ENCODE measurements at regions not wholly inside any gene's neighbourhood (a gene's known extent, or its start where the extent isn't known, plus 50 kb on each side); places are given as distances from the start of the nearest gene placed in this dataset.
A peak's percentile ranks its signal among the peaks of the same experiment; 100 is the strongest.

DNA sequence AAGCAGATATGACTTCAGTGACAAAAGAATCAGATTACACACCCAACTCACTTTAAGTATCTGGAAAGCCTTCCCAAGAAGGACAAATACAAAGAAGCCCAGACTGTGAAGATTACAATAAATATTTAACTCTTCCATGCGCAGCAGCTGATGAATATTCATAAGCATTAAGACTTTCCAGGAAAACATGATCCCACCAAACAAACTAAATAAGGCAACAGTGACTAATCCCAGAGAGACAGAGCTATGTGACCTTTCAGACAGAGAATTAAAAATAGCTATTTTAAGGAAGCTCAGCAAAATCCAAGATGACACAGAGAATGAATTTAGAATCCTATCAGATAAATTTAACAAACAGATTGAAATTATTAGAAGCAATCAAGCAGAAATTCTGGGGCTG, 108.2 kb upstream of the UBE2E3 start:
- no peaks in the 10 kb centered on the region for H3K9me3 ChIP-seq (ENCODE audit: control insufficient read depth, insufficient read depth, low read length)
- no peak overlapping the region for H3K4me3 ChIP-seq (ENCODE audit: low read depth, low read length)
- no peaks in the 10 kb centered on the region for H3K27me3 ChIP-seq (ENCODE audit: control insufficient read depth, insufficient read depth, low read length)
- no peak for DNase-seq (ENCODE audit: low read depth, low spot score)
- CTCF ChIA-PET = no interaction called here
- no peak overlapping the region for H3K27ac ChIP-seq (ENCODE audit: low read depth, low read length)
- TF ChIP-seq, protein P1, sequence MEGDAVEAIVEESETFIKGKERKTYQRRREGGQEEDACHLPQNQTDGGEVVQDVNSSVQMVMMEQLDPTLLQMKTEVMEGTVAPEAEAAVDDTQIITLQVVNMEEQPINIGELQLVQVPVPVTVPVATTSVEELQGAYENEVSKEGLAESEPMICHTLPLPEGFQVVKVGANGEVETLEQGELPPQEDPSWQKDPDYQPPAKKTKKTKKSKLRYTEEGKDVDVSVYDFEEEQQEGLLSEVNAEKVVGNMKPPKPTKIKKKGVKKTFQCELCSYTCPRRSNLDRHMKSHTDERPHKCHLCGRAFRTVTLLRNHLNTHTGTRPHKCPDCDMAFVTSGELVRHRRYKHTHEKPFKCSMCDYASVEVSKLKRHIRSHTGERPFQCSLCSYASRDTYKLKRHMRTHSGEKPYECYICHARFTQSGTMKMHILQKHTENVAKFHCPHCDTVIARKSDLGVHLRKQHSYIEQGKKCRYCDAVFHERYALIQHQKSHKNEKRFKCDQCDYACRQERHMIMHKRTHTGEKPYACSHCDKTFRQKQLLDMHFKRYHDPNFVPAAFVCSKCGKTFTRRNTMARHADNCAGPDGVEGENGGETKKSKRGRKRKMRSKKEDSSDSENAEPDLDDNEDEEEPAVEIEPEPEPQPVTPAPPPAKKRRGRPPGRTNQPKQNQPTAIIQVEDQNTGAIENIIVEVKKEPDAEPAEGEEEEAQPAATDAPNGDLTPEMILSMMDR (IDR thresholded peaks at IDR 0.05; ENCODE audit: low read depth, low read length) = no peak
- POLR2A ChIA-PET = no interaction called here

- TF ChIP-seq, protein P1 (IDR thresholded peaks at IDR 0.05; ENCODE audit: low read depth, low read length) = no peak
- H3K9me3 ChIP-seq (ENCODE audit: control insufficient read depth, insufficient read depth, low read length) = no peaks in the 10 kb centered on the region
- CTCF ChIA-PET = no interaction called here
- no peak overlapping the region for H3K27ac ChIP-seq (ENCODE audit: low read depth, low read length)
- POLR2A ChIA-PET = no interaction called here
- no peaks in the 10 kb centered on the region for H3K27me3 ChIP-seq (ENCODE audit: control insufficient read depth, insufficient read depth, low read length)
- no peak overlapping the region for H3K4me3 ChIP-seq (ENCODE audit: low read depth, low read length)
- DNase-seq (ENCODE audit: low read depth, low spot score) = no peak
Observed at GRCh38 chr2:180871649-180872048, 108.8 kb upstream of the UBE2E3 start.

DNA sequence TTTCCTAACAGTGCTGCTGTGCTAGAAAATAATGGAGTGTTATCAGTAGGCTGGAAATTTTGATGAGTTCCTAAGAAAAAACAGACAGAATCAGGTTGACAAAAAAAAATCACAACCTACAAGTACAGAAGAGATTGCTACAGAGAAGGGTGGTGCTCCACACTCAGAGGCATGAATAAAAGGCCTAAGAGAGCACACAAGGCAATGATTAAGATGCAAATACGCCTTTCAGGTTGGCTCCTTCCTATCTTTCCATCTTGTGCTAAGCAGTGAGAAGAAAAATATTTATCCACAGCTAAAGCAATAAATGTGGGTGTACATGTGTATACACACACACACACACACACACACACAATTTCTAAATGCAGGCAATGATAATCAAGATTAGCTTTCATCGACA, 130.6 kb upstream of the UBE2E3 start:
- Histone ChIP-seq H3K4me3 (ENCODE audit: low read depth, low read length) (no peak overlapping the region), H3K27ac (ENCODE audit: low read depth, low read length) (no peak overlapping the region), H3K9me3 (ENCODE audit: control insufficient read depth, insufficient read depth, low read length) (no peaks in the 10 kb centered on the region; the same call in 1 of the 2 replicates), H3K27me3 (ENCODE audit: control insufficient read depth, insufficient read depth, low read length) (no peaks in the 10 kb centered on the region)
- DNase-seq (ENCODE audit: low read depth, low spot score) = no peak
- POLR2A ChIA-PET = no interaction called here
- CTCF ChIA-PET = no interaction called here
- TF ChIP-seq, protein P1 (IDR thresholded peaks at IDR 0.05; ENCODE audit: low read depth, low read length) = no peak

DNA sequence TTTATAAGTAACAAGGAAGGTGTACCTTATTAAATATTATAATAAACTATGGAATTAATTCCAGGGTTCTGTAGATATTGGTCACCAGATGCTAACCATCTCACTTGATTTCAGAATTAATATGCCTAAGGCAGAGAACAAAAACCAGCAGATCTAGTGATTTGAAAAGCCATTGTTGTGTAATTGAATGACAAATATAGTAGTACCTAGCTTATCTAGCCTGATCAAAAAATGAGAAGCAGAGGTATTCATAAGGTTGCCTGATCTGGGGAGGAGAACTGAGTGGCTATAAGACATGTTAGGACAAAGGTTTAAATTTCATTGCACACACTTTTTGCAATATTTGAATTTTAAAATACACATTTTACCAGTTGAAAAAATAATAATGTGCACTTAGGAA, 132.0 kb upstream of the UBE2E3 start:
- H3K9me3 ChIP-seq (ENCODE audit: control insufficient read depth, insufficient read depth, low read length) = no peaks in the 10 kb centered on the region
- no peak overlapping the region for H3K4me3 ChIP-seq (ENCODE audit: low read depth, low read length)
- no peak overlapping the region for H3K27ac ChIP-seq (ENCODE audit: low read depth, low read length)
- CTCF ChIA-PET = no interaction called here
- POLR2A ChIA-PET = no interaction called here
- DNase-seq (ENCODE audit: low read depth, low spot score) = no peak
- TF ChIP-seq, protein P1 (IDR thresholded peaks at IDR 0.05; ENCODE audit: low read depth, low read length) = no peak
- no peaks in the 10 kb centered on the region for H3K27me3 ChIP-seq (ENCODE audit: control insufficient read depth, insufficient read depth, low read length)

GRCh38 chr2:180846756-180847472, 133.5 kb upstream of the UBE2E3 start:
- Histone ChIP-seq H3K9me3 (ENCODE audit: control insufficient read depth, insufficient read depth, low read length) (no peaks in the 10 kb centered on the region), H3K27me3 (ENCODE audit: control insufficient read depth, insufficient read depth, low read length) (no peaks in the 10 kb centered on the region), H3K4me3 (ENCODE audit: low read depth, low read length) (no peak overlapping the region), H3K27ac (ENCODE audit: low read depth, low read length) (no peak overlapping the region)
- POLR2A ChIA-PET = no interaction called here
- TF ChIP-seq, protein P1 (IDR thresholded peaks at IDR 0.05; ENCODE audit: low read depth, low read length) = peak; percentile 21; the same call in 1 of the 2 replicates
- CTCF ChIA-PET = no interaction called here
- no peak for DNase-seq (ENCODE audit: low read depth, low spot score)
